Ishikawa (cell line): ENCODE measurements at regions not wholly inside any gene's neighbourhood (a gene's known extent, or its start where the extent isn't known, plus 50 kb on each side); places are given as distances from the start of the nearest gene placed in this dataset.

Experiments
- CEBPB ChIP-seq: IDR thresholded peaks from 2 replicates; pipeline ENCODE4 v1.6.1; 2012
- CREB1 ChIP-seq: IDR thresholded peaks from 2 replicates; pipeline ENCODE4 v1.6.1; 2012; ENCODE audit warnings: low read depth
- EGR1 ChIP-seq: IDR thresholded peaks from 2 replicates; pipeline ENCODE4 v1.6.1; 2012
- EP300 ChIP-seq: IDR thresholded peaks from 2 replicates; pipeline ENCODE4 v1.6.1; 2012; ENCODE audit warnings: borderline replicate concordance
- FOXM1 ChIP-seq: IDR thresholded peaks from 2 replicates; pipeline ENCODE4 v1.6.1; 2012; ENCODE audit warnings: low read depth, borderline replicate concordance
- NFIC ChIP-seq: IDR thresholded peaks from 2 replicates; pipeline ENCODE4 v1.6.1; 2012
- RAD21 ChIP-seq: IDR thresholded peaks from 2 replicates; pipeline ENCODE4 v1.6.1; 2012; ENCODE audit warnings: low read depth
- TAF1 ChIP-seq: IDR thresholded peaks from 2 replicates; pipeline ENCODE4 v1.6.1; 2012; ENCODE audit warnings: low read depth, mild to moderate bottlenecking
- TCF12 ChIP-seq: IDR thresholded peaks from 2 replicates; pipeline ENCODE4 v1.6.1; 2012; ENCODE audit warnings: low read depth
- TEAD4 ChIP-seq: IDR thresholded peaks from 2 replicates; pipeline ENCODE4 v1.6.1; 2012
- YY1 ChIP-seq: IDR thresholded peaks from 2 replicates; pipeline ENCODE4 v1.6.1; 2012; ENCODE audit warnings: low read depth
- ZBTB7A ChIP-seq: IDR thresholded peaks from 2 replicates; pipeline ENCODE4 v1.6.1; 2012; ENCODE audit warnings: low read depth
- TF ChIP-seq, protein P1 (sequence below): IDR thresholded peaks from 2 replicates; pipeline ENCODE4 v1.6.1; 2012
- TF ChIP-seq, protein P2 (sequence below): IDR thresholded peaks from 2 replicates; pipeline ENCODE4 v1.6.1; 2012
- TF ChIP-seq, protein P3 (sequence below): IDR thresholded peaks from 2 replicates; pipeline ENCODE4 v1.6.1; 2012; ENCODE audit warnings: low read depth, mild to moderate bottlenecking

DNA sequence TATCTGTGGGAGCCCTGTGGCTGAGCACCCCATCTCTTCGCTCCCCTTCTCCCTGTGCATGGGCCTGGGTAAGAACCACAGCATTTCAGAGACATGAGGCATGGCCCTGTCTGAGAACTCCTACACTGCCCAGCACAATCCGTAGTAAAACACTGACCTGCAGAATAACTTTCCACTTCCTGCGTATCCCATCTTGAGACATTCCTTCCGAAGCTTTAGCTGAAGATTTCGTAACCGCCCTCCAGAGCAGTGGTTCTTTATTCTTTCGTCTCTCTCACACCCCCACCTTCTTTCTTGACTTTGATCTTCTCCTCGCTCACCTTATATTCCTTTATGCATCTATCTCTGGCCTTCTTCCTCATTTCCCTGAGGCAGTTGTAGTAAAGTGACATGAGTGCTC lies 381.1 kb downstream of the HRH4 start:
- TF ChIP-seq, protein P1, sequence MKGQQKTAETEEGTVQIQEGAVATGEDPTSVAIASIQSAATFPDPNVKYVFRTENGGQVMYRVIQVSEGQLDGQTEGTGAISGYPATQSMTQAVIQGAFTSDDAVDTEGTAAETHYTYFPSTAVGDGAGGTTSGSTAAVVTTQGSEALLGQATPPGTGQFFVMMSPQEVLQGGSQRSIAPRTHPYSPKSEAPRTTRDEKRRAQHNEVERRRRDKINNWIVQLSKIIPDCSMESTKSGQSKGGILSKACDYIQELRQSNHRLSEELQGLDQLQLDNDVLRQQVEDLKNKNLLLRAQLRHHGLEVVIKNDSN = no peak
- TF ChIP-seq CEBPB = no peak
- no peak for TF ChIP-seq TAF1
- TF ChIP-seq CREB1 = no peak
- no peak for TF ChIP-seq FOXM1
- no peak for TF ChIP-seq YY1
- TF ChIP-seq, protein P2, sequence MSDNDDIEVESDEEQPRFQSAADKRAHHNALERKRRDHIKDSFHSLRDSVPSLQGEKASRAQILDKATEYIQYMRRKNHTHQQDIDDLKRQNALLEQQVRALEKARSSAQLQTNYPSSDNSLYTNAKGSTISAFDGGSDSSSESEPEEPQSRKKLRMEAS = no peak
- TF ChIP-seq TEAD4 = no peak
- no peak for TF ChIP-seq ZBTB7A
- no peak for TF ChIP-seq EGR1
- no peak for TF ChIP-seq EP300
- TF ChIP-seq, protein P3, sequence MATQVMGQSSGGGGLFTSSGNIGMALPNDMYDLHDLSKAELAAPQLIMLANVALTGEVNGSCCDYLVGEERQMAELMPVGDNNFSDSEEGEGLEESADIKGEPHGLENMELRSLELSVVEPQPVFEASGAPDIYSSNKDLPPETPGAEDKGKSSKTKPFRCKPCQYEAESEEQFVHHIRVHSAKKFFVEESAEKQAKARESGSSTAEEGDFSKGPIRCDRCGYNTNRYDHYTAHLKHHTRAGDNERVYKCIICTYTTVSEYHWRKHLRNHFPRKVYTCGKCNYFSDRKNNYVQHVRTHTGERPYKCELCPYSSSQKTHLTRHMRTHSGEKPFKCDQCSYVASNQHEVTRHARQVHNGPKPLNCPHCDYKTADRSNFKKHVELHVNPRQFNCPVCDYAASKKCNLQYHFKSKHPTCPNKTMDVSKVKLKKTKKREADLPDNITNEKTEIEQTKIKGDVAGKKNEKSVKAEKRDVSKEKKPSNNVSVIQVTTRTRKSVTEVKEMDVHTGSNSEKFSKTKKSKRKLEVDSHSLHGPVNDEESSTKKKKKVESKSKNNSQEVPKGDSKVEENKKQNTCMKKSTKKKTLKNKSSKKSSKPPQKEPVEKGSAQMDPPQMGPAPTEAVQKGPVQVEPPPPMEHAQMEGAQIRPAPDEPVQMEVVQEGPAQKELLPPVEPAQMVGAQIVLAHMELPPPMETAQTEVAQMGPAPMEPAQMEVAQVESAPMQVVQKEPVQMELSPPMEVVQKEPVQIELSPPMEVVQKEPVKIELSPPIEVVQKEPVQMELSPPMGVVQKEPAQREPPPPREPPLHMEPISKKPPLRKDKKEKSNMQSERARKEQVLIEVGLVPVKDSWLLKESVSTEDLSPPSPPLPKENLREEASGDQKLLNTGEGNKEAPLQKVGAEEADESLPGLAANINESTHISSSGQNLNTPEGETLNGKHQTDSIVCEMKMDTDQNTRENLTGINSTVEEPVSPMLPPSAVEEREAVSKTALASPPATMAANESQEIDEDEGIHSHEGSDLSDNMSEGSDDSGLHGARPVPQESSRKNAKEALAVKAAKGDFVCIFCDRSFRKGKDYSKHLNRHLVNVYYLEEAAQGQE = no peak
- no peak for TF ChIP-seq TCF12
- TF ChIP-seq RAD21 = no peak
- TF ChIP-seq NFIC = no peak

DNA sequence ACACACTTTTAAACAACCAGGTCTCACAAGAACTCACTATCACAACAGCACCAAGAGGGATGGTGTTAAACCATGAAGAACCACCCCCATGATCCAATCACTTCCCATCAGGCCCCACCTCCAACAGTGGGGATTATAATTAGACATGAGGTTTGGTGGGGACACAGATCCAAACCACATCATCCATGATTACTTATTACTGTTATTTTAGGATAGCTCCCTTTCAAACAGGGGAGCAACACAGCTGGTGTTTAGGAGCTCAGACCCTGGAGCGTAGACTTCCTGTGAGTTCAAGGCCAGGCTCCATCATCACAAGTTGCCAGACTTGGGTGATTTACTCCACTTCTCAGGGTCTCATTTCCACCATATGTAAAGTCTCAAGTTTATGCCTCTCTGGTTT lies 382.7 kb downstream of the HRH4 start:
- TF ChIP-seq EP300 (no peak), TEAD4 (no peak), CREB1 (no peak), FOXM1 (no peak), CEBPB (no peak), TCF12 (no peak), EGR1 (no peak), NFIC (no peak), RAD21 (no peak), YY1 (no peak), ZBTB7A (no peak), TAF1 (no peak)
- TF ChIP-seq, protein P2 = no peak
- TF ChIP-seq, protein P1 = no peak
- TF ChIP-seq, protein P3 = no peak

DNA sequence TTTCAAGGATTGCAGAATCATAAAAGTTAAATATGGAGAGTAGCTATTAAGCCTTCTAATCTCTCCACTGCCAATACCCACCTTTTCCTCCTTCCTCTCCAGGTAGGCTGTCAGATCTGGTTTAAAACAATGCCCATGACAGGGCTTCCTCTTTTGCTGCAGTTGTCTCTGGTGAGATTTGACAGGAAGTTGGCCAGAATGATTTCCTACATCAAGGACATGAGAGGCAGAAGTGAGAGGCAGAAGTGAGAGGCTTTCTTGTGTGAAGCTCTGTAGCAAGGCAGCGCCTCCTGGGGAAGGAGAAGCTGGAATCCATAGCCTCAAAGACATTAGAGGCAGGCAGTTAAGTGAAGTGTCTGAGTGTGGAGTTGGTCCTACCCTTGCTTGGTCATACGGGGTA lies 385.7 kb downstream of the HRH4 start:
- TF ChIP-seq EGR1 (no peak), TEAD4 (no peak), ZBTB7A (no peak), CREB1 (no peak), NFIC (no peak), TCF12 (no peak), EP300 (no peak), FOXM1 (no peak), RAD21 (no peak), TAF1 (no peak), YY1 (no peak), CEBPB (no peak)
- TF ChIP-seq, protein P2 = no peak
- TF ChIP-seq, protein P1 = no peak
- TF ChIP-seq, protein P3 = no peak

DNA sequence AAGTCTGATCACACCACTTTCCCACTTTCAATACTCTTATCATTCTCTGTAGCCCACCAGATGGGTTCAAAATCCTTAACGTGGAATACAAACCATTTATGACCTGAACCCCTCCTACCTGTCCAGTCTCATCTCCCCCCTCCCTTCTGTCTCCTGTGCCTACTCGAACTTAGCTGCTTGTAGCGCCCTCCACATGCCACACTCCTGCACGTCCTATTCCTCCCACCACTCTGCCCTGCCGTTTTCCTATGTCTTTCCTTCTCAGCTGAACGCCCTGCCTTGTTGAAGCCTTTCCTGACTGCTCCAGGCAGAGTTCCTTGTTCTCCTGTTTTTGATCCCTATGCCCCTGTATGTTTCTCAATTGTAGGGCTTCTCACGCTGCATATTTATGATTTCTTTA lies 390.1 kb downstream of the HRH4 start:
- no peak for TF ChIP-seq EGR1
- TF ChIP-seq YY1 = no peak
- TF ChIP-seq, protein P2 = no peak
- TF ChIP-seq TAF1 = no peak
- TF ChIP-seq RAD21 = no peak
- TF ChIP-seq CEBPB = no peak
- no peak for TF ChIP-seq EP300
- TF ChIP-seq NFIC = no peak
- no peak for TF ChIP-seq FOXM1
- no peak for TF ChIP-seq ZBTB7A
- no peak for TF ChIP-seq TCF12
- TF ChIP-seq, protein P1 = no peak
- no peak for TF ChIP-seq TEAD4
- no peak for TF ChIP-seq CREB1
- TF ChIP-seq, protein P3 = no peak
